ENCODE measurements at regions not wholly inside any gene's neighbourhood (a gene's known extent, or its start where the extent isn't known, plus 50 kb on each side); places are given as distances from the start of the nearest gene placed in this dataset.

- H3K4me3 ChIP-seq (ENCODE audit: low read depth, low read length): no peak overlapping the region
Measured at GRCh38 chr21:35768187-35768586, 292.1 kb downstream of the SETD4 start.

GRCh38 chr21:35764586-35764985 is 295.7 kb downstream of the SETD4 start:
- no peak for TF ChIP-seq CTCF (IDR thresholded peaks at IDR 0.05; ENCODE audit: low read depth, low read length)
- no peak overlapping the region for H3K4me3 ChIP-seq (ENCODE audit: low read depth, low read length)

More at GRCh38 chr21:35768187-35768586, 292.1 kb downstream of the SETD4 start:
- TF ChIP-seq CTCF (IDR thresholded peaks at IDR 0.05; ENCODE audit: low read depth, low read length): no peak

GRCh38 chr21:35764077-35764476 is 296.2 kb downstream of the SETD4 start:
- TF ChIP-seq CTCF (IDR thresholded peaks at IDR 0.05; ENCODE audit: low read depth, low read length): no peak
- H3K4me3 ChIP-seq (ENCODE audit: low read depth, low read length): no peak overlapping the region

GRCh38 chr21:35754583-35754982 is 305.7 kb downstream of the SETD4 start:
- TF ChIP-seq CTCF (IDR thresholded peaks at IDR 0.05; ENCODE audit: low read depth, low read length): no peak
- H3K4me3 ChIP-seq (ENCODE audit: low read depth, low read length): no peak overlapping the region

GRCh38 chr21:35753308-35753707 is 307.0 kb downstream of the SETD4 start:
- TF ChIP-seq CTCF (IDR thresholded peaks at IDR 0.05; ENCODE audit: low read depth, low read length): no peak
- no peak overlapping the region for H3K4me3 ChIP-seq (ENCODE audit: low read depth, low read length)

GRCh38 chr21:35751171-35751570 is 309.2 kb downstream of the SETD4 start:
- no peak overlapping the region for H3K4me3 ChIP-seq (ENCODE audit: low read depth, low read length)
- TF ChIP-seq CTCF (IDR thresholded peaks at IDR 0.05; ENCODE audit: low read depth, low read length): no peak

GRCh38 chr21:35749904-35750303 is 310.4 kb downstream of the SETD4 start:
- no peak for TF ChIP-seq CTCF (IDR thresholded peaks at IDR 0.05; ENCODE audit: low read depth, low read length)
- no peak overlapping the region for H3K4me3 ChIP-seq (ENCODE audit: low read depth, low read length)
